GM18511 (cell line): ENCODE measurements at regions not wholly inside any gene's neighbourhood (a gene's known extent, or its start where the extent isn't known, plus 50 kb on each side); places are given as distances from the start of the nearest gene placed in this dataset.
"Not testable (repeated sequence)": the region's sequence is repeated elsewhere in the genome, so short reads cannot be mapped to it uniquely, and the experiment has no call there.

Source experiments
- ATAC-seq: cut with Tn5 transposase; IDR thresholded peaks from one replicate; pipeline ENCODE4 v1.9.1; 2021; ENCODE audit warnings: mild to moderate bottlenecking, moderate library complexity; ENCODE audit not compliant: unreplicated experiment

DNA sequence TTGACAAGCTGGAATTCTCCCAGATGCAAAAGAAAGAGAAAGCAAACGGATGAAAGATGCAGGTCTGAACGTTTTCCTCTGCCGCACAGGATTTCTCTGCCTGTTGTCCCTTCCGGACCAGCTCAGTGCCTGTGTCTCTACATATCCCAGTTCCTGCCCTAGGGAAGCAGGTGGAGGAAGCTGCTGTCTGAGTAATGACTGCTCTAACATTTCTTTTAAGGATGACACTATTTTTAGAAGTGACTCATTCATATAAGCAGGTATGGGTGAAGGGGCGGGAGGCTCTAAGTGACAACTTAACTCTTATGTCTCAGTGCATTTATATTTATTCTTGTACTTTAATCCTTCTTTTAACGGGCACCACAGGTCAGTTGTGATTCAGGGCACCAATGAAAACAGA lies 128.8 kb downstream of the SLC24A2 start:
- ATAC-seq, result no peak

DNA sequence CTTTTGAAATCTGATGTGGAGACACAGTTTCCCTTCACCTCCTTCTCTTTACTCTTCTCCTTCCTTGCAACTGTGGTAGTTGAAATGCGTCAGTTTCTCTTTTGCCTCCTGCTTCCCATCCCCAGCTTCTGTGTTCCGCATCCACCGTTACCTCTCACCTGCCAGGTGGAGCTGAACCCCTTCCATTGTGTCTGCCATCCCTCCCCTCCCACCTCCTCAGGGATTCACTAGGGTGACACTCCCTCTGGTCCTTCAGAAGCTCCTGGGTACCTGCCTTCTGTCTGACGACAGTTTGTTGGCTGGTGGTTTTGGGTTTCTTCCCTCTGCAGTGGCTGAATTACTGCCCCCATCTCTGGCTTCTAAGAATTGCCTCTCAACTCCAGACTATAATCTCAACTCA lies 132.1 kb downstream of the SLC24A2 start:
- ATAC-seq, result no peak

DNA sequence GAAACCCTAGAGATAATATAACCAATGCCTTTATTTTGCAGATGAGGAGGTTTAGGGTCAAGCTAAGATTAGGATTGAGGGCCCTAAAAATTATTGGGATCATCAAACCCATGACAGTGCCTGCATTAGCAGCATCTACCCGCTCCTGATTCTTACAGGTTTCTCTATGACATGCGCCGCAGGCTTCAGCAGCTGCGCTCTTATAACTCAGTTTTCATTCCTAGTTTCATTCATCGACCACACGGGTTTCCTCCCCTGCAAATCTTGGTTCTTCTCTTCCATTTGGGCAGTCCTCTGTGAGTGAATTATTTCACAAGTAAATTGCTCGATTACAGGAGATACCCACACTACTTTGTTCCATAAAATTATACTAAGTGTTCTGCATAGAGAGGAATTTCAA lies 137.2 kb downstream of the SLC24A2 start:
- no peak for ATAC-seq

DNA sequence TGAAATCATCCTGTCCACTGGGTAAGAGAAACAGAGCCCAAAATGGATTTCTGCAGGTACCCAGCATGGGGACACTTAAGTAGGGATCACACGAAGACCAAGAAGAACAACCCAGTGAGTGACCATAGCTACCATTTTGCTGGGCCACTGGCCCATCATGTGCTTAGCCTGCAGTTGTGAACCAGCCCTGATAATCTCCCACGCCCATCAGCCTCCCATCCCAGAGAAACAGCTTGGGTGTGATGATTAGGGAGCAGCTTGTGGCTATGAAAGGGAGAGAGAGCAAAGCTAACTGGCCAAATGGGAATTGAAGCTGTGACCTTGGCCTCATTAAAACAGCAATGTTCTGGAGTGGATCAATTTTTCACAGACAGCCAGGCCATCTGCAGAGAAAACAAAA lies 138.5 kb downstream of the SLC24A2 start:
- no peak for ATAC-seq

DNA sequence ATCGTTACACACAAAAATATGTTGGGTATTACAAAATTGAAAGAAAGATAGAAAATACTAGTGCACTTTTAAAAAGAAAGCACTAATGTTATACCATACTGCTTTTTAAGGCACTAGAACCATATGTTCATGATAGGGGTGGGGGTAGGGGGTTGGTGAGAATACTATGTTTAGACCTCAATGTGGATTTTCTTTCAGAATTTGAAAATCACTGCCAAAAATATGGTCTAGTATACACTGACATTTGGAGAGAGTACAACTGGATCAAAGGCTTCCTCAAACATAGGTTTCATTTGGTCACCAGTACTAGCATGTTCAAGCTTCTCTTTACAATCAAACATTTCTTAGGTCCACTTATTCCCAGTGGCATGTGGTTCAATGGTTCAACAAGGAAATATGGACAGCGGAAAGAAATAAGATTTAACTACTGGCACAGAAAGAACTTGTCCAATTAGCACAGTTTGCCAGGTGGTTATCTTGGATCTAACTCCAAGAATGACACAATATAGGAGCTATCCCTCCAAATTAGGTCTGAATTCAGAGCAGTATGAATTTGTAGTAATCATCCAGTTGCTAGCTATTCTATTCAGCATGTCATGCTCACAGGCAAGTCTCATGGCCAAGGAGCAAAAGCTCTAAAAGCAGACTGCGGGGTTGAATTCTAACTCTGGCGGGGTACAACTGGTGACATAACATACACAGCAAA lies 139.3 kb downstream of the SLC24A2 start:
- ATAC-seq, result no peak

DNA sequence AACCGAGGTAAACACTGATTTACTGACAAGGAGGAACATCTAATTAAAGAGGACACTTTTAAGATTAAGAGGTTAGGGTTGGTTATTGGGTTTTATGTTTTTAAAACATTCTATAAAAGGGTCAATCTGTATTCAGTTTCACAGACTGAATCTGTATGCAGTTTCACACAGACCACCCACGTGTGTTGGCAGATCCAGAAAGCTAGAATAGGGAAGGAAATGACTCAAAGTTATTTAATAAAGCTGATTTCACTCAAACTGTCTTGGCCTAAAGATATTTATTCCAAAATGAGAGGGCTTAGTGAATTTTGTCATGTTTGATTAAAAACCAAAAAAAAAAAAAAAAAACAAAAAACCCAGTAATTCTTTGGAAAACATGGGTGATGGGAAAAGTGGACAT lies 140.2 kb downstream of the SLC24A2 start:
- ATAC-seq, result no peak

DNA sequence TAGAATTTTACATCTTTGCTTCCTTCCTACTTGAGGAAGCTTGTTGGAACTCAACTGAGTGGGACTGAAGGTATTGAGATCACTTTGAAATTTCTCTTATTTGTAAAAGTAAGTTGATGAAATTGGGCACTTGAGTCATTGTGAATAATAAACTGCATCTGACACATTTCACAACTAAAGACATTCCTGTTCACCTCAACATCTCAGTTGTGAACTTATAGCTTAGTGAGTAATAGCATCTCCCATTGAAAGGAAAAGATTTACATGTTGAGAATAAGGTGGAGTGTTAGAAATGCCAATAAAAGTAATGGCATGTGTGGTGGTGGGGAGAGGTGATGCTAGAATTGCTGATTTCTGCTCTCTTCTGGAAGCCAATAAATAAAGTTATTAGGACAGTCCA lies 145.0 kb downstream of the SLC24A2 start:
- no peak for ATAC-seq

DNA sequence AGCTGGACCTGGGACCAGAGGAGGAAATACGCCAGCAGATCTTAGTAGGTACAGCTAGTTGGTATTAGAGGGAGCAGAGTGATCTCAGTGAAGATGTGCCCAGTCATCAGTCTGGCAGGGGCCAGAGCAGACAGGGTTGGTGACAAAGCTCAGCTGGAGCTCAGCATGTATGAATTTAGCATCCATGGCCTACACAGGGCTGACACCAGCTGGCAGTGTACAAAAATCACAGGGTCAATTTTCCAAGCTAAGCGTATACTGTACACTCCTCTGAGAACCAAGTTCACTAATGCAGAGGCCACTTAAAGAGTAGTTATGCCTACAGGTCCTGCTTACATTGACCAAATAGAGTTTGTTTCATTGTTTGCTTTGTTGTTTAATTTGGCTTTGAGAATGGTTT lies 146.6 kb downstream of the SLC24A2 start:
- no peak for ATAC-seq

DNA sequence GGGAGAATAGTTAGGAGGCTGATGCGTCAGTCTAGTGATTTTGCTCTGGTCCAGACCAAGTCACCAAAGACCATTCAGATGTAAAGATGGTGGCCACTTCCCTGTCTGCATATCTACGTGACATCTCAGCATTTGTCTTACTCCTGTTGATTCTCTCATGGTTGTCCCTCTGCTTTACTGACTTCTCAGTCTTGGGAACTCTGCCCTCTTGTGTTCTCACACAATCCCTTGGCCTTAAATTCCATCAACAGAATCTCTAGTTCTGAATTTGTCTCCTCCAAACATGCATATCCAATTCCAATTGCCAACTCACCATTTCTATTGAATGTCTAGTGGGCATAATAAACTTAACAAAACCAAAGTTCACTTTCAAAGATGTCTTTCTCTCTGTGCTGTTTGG lies 147.8 kb downstream of the SLC24A2 start:
- ATAC-seq, result no peak

DNA sequence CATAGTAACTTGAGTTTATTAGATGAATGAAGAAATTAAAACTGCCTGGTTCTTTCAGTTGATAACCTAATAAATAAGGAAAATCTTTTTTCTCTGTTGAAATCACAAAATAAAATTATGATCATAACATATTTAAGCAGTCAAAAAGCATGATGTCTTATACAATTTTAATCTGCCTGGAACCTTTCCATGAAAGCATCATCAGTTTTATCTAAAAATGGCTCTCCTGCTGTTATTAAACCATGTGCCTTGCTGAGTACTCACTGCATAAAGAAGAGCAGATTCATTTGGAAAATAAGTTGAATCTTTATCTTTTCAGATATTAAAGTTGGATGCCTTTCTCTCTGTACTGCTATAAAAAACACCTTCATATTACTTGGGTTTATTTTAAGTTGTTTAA lies 148.8 kb downstream of the SLC24A2 start:
- no peak for ATAC-seq

DNA sequence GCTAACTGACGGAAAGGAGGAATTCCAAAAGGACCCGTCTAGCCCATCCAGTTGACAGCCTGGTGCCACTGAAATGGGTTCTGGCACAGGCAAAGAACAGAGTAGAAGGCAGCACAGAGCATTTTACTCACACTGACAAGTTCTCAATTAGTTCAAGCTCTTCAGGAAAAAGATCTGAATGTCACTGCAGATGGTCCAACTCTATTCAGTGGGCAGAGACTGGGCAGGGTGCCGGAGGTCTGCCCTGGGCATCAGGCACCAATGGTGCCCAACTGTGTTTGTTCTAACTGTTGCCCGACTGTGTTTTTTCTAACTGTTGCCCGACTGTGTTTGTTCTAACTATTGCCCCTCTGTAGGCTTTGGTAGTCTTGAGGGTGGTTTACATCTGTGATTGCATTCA lies 151.8 kb downstream of the SLC24A2 start:
- ATAC-seq, result no peak

DNA sequence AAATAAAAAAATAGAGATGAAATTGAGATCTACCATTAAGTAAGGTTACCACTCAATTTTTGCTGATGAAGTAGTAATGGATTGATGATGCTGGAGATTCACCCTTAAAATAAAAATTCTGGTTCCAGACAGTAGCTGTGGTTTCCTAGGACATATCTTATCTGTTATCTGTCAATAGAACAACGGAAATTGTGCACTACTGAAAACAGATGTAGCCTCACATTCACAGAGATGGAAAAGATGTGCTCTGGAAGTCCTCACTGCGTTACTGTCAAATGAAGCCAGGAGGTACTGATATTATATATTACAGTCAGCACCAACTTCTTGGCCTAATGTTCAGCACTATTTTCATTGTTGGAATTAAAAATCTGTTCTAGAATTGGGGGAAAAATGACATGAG lies 154.0 kb downstream of the SLC24A2 start:
- no peak for ATAC-seq

DNA sequence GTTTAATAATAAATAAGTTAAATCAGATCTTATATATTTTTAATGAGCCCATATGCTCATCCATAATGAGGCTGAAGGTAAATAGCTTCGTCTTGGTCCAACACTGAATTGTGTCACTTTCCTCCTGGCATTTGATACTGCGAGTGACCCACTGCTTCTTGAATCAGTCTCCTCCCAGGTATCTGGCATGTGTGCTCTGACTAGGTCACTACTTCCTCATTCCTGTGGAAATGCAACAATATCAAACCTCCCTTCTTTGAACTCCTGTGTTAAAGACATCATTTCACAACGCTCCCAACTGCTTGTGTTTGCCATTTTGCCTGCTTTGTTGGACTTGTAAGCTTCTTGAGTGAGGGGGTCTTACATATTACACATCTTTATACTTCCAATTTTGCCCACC lies 157.7 kb downstream of the SLC24A2 start:
- ATAC-seq, result no peak

DNA sequence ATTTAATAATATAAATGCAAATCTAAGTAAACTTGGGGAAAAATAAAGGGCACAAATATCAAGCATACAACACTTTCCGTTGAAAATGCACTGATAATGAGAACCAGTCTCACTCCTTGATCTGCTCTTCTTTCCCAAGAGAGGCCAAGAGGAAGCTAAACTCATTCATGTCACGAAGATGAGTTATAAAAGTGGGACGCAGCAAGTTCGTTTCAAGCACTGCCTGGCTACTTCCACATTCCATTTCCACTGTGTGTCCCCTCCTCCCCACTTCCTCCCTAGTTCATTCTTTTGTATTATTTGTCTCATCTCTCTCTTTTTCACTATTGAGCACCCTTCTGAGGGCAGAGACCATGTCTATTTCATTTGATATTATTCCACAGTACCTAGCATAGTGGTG lies 158.1 kb downstream of the SLC24A2 start:
- no peak for ATAC-seq

DNA sequence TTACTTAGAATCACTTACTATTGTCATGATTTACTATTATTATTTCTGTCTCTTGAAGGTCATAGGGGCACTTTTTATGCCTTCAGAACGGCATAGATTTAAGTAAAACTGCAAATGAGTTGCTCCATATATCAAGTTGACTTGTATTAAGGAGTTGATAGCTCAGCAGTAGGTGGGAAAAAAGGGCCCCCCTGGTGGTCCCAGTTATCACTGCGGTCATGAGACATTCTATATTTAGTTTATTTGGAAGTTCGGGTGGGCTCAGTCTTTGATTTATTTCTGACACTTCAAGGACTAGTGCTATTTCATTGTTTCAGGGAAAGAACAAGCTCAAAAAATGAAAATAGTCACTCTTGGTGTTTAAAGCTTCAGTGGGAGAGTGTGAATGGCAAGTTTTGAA lies 159.3 kb downstream of the SLC24A2 start:
- ATAC-seq, result no peak

DNA sequence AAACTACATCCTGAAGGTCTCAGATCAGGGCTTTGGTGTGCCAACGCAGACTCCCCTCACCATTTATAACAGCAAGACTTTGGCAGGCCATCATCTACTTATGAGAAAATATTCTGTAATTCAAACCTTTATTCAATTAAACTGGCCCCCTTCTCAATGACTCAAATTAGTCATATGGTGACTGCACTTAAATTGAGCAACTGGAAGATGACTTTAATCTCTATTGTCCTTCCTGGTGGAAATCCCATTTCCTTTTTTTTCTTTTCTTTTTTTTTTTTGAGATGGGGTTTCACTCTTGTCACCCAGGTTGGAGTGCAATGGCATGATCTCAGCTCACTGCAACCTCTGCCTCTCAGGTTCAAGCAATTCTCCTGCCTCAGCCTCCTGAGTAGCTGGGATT lies 163.4 kb downstream of the SLC24A2 start:
- not testable (repeated sequence) for ATAC-seq

DNA sequence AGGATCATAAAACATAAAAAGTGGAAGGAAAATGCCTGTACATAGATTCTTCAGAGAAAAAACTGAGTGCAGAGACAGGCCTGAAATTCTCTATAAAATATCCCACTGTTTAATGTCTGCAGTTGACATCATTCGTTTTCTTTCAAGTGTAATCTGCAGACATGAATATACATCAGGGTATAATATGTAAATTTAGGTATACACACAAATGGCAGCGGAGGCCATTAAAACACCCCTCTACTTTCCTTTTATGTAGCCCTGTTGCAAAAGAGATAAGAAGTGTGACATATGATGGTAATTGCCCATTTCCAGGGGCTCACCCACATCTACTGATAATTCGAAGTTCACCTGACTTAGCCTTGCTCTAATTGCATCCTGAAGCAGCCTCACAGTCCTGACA lies 164.3 kb downstream of the SLC24A2 start:
- ATAC-seq, result no peak

DNA sequence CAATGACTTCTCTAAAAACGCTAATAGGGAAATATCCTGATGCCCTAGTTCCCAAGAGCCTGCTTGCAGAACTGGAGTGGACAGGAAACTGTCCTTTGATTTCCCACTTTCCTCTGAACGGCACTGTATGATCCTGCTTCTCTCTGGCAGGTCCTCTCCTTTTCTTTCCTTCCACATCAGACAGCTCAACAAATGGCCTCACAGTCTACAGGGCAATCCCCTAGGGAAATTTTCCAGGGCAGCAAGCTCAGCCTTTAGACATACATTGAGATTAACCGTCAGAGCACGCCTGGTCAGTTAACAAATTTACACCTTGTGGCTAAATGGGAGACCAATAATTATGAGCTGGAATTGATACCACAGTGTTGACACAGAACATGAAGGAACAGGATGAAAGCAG lies 164.9 kb downstream of the SLC24A2 start:
- ATAC-seq, result no peak

DNA sequence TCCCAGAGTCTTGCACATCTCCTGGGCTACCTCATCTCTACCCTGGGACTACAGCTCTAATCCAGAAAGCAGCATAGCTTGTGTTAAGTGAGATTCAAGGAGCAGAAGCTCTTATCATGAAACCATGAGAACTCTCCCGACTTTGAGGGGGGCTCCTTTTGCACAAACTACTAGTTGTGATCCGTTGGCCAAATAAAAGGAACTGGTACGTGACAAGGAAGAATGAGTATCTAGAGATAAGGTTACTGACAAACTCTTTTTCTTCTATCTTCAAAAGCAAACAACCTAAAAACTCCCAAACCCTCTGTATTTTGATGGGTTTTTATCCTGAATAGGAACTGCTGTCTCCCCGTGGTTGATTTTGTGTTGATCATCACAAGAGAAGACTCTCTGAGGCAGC lies 168.5 kb downstream of the SLC24A2 start:
- ATAC-seq, result no peak

DNA sequence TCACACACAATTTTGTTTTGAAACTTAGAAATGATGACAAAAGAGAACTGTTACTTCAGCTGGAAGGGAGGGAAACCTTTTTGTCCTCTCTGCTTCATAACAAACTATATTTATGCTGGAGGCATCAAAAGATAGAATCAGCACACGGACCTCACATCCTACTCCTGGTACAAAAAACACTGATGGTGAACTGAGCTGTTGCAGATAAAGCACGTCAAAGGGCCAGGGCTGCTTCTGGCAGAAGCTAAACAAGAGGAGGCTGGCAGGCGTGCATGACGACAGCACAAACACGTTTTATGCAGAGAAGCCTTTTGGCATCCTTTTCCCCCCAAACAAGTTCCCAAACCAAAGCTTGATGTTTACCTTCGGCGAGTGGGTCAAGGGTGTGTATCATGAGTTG lies 169.6 kb downstream of the SLC24A2 start:
- ATAC-seq, result no peak

DNA sequence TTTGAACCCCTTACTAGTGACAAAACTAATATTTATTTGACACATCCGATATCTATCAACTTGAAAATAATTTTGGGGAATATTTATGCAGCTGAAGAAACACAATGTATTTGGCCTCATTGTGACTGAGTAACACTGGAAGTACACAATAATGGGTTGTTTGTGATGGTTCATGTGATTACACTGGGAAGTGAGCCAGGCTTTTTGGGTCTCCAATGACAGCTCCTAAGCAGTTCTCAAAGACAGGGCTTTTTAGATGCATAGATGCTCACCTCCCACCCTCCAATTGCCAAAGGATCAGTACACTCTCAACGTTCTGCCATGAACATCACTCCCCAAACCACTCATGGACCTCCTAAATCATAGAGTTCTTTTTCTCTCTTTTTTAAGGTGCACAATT lies 170.0 kb downstream of the SLC24A2 start:
- ATAC-seq, result no peak

DNA sequence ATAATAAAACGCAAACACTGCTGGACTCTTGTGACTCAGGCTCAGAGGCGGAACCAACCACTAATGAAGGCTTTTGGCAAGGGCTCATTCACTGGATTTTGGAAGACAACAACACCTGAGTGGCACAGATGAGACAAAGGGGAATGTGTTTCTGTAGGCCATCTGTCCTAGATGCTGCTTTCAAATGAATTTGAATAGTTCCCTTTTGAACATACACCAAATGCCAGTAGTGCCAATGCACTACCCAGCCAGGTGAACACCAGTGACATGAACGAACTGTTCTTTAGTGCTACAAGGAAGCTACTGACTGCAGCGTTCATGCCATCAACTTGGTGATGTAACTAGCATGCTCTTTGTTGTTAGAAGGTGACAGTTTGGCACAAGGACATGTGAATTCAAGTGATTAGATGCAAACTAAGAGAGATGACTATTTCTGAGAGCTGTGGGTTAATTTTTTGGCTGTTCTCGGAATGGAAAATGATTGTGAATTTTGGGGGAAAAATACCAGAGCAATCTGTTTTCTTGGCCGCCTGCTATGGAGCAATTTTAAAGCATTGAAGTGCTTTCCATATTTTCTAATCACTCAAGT lies 173.7 kb downstream of the SLC24A2 start:
- ATAC-seq, result no peak

DNA sequence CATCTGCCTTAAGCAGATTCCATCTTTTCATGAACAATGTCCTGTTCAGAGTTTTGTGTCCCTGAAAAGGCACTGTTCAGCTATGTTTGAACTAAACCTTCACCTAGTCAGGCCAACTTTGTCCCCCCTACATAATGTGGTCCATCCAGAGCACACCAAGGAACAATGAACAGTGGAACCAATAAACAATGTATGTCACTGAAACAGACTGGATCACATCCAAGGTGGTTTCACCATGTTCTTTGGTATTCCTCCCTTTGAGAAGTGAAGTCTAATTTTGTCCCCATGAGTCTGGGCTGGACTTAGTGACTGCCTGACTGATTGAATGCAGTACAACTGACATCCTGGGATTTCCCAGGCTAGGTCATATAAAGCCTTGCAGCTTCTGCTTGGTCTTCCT lies 174.5 kb downstream of the SLC24A2 start:
- ATAC-seq, result no peak
